Fibroblast of skin of scalp (primary cell): ENCODE measurements at regions not wholly inside any gene's neighbourhood (a gene's known extent, or its start where the extent isn't known, plus 50 kb on each side); places are given as distances from the start of the nearest gene placed in this dataset.

Source experiments
- DNase-seq: peaks from one replicate; pipeline ENCODE4 v3.0.0-alpha.2; 2013

- no peak for DNase-seq
Observed at GRCh38 chr11:15742626-15743519, 613.5 kb downstream of the SOX6 start.

GRCh38 chr11:15744693-15745092 is 611.7 kb downstream of the SOX6 start:
- no peak for DNase-seq

- no peak for DNase-seq
Observed at GRCh38 chr11:15745266-15745665, 611.1 kb downstream of the SOX6 start.

- no peak for DNase-seq
Observed at GRCh38 chr11:15747671-15748070, 608.7 kb downstream of the SOX6 start.

- no peak for DNase-seq
Observed at GRCh38 chr11:15748132-15748531, 608.2 kb downstream of the SOX6 start.

- DNase-seq: no peak
Observed at GRCh38 chr11:15748741-15749140, 607.6 kb downstream of the SOX6 start.

- DNase-seq: no peak
Observed at GRCh38 chr11:15750535-15751308, 605.6 kb downstream of the SOX6 start.

- no peak for DNase-seq
Observed at GRCh38 chr11:15754221-15754620, 602.1 kb downstream of the SOX6 start.

GRCh38 chr11:15757048-15757698 is 599.2 kb downstream of the SOX6 start:
- DNase-seq: no peak

- no peak for DNase-seq
Observed at GRCh38 chr11:15758857-15759465, 597.4 kb downstream of the SOX6 start.

GRCh38 chr11:15761235-15761634 is 595.1 kb downstream of the SOX6 start:
- DNase-seq: no peak

- no peak for DNase-seq
Observed at GRCh38 chr11:15764326-15764725, 592.0 kb downstream of the SOX6 start.

GRCh38 chr11:15764948-15765347 is 591.4 kb downstream of the SOX6 start:
- no peak for DNase-seq

GRCh38 chr11:15765530-15765929 is 590.8 kb downstream of the SOX6 start:
- no peak for DNase-seq

- no peak for DNase-seq
Observed at GRCh38 chr11:15768321-15768720, 588.0 kb downstream of the SOX6 start.

GRCh38 chr11:15769203-15769602 is 587.1 kb downstream of the SOX6 start:
- DNase-seq: no peak

- DNase-seq: peak; percentile 45
Observed at GRCh38 chr11:15770798-15771414, 585.4 kb downstream of the SOX6 start.

GRCh38 chr11:15772547-15772946 is 583.8 kb downstream of the SOX6 start:
- no peak for DNase-seq

GRCh38 chr11:15772981-15773380 is 583.4 kb downstream of the SOX6 start:
- no peak for DNase-seq

GRCh38 chr11:15773476-15774387 is 582.6 kb downstream of the SOX6 start:
- DNase-seq: no peak

- no peak for DNase-seq
Observed at GRCh38 chr11:15774388-15774939, 581.9 kb downstream of the SOX6 start.
